ENCODE measurements at regions not wholly inside any gene's neighbourhood (a gene's known extent, or its start where the extent isn't known, plus 50 kb on each side); places are given as distances from the start of the nearest gene placed in this dataset.

- H3K36me3 Mint-ChIP-seq: no peaks in the 10 kb centered on the region
- H3K9me3 Mint-ChIP-seq: peaks cover 43% of the 10 kb centered on the region
- H3K4me3 Mint-ChIP-seq: no peak overlapping the region
- no peak overlapping the region for H3K27ac Mint-ChIP-seq
- TF ChIP-seq CTCF (IDR thresholded peaks at IDR 0.05; ENCODE audit: unreplicated experiment): no peak
- DNase-seq (ENCODE audit: low spot score in 2 of 2, unreplicated experiment in 2 of 2): no peak
- no peaks in the 10 kb centered on the region for H3K4me1 Mint-ChIP-seq
- no peaks in the 10 kb centered on the region for H3K27me3 Mint-ChIP-seq (ENCODE audit: low read depth)
Measured at GRCh38 chr14:24744641-24745040, 110.7 kb upstream of the GZMB start.

- no peak for DNase-seq (ENCODE audit: low spot score in 2 of 2, unreplicated experiment in 2 of 2)
- Mint-ChIP-seq H3K9me3 (peaks cover 30% of the 10 kb centered on the region), H3K4me1 (no peaks in the 10 kb centered on the region), H3K36me3 (no peaks in the 10 kb centered on the region), H3K27ac (no peak overlapping the region), H3K4me3 (no peak overlapping the region), H3K27me3 (ENCODE audit: low read depth) (peaks cover under 1% of the 10 kb centered on the region)
- no peak for TF ChIP-seq CTCF (IDR thresholded peaks at IDR 0.05; ENCODE audit: unreplicated experiment)
Measured at GRCh38 chr14:24741871-24742270, 107.9 kb upstream of the GZMB start.

- Mint-ChIP-seq H3K36me3 (no peaks in the 10 kb centered on the region), H3K4me1 (peaks cover 2% of the 10 kb centered on the region), H3K9me3 (no peaks in the 10 kb centered on the region), H3K27me3 (ENCODE audit: low read depth) (peaks cover 4% of the 10 kb centered on the region), H3K4me3 (no peak overlapping the region), H3K27ac (no peak overlapping the region)
- DNase-seq (ENCODE audit: low spot score in 2 of 2, unreplicated experiment in 2 of 2): no peak
- TF ChIP-seq CTCF (IDR thresholded peaks at IDR 0.05; ENCODE audit: unreplicated experiment): no peak
Measured at GRCh38 chr14:24735984-24736630, 102.1 kb upstream of the GZMB start.

GRCh38 chr14:24734917-24735500, 101.0 kb upstream of the GZMB start:
- peaks cover 4% of the 10 kb centered on the region for H3K27me3 Mint-ChIP-seq (ENCODE audit: low read depth)
- H3K9me3 Mint-ChIP-seq: no peaks in the 10 kb centered on the region
- TF ChIP-seq CTCF (IDR thresholded peaks at IDR 0.05; ENCODE audit: unreplicated experiment): peak; percentile 76
- H3K4me3 Mint-ChIP-seq: no peak overlapping the region
- no peak overlapping the region for H3K27ac Mint-ChIP-seq
- peaks cover 2% of the 10 kb centered on the region for H3K4me1 Mint-ChIP-seq
- no peaks in the 10 kb centered on the region for H3K36me3 Mint-ChIP-seq
- no peak for DNase-seq (ENCODE audit: low spot score in 2 of 2, unreplicated experiment in 2 of 2)

GRCh38 chr14:24726480-24726879, 92.5 kb upstream of the GZMB start:
- peaks cover 25% of the 10 kb centered on the region for H3K9me3 Mint-ChIP-seq
- peaks cover 14% of the 10 kb centered on the region for H3K27me3 Mint-ChIP-seq (ENCODE audit: low read depth)
- no peaks in the 10 kb centered on the region for H3K36me3 Mint-ChIP-seq
- H3K4me1 Mint-ChIP-seq: no peaks in the 10 kb centered on the region
- DNase-seq (ENCODE audit: low spot score in 2 of 2, unreplicated experiment in 2 of 2): no peak
- H3K27ac Mint-ChIP-seq: no peak overlapping the region
- no peak for TF ChIP-seq CTCF (IDR thresholded peaks at IDR 0.05; ENCODE audit: unreplicated experiment)
- no peak overlapping the region for H3K4me3 Mint-ChIP-seq

Measured in mesothelial cell of epicardium (in vitro differentiated cells).